ENCODE measurements at regions not wholly inside any gene's neighbourhood (a gene's known extent, or its start where the extent isn't known, plus 50 kb on each side); places are given as distances from the start of the nearest gene placed in this dataset.

DNA sequence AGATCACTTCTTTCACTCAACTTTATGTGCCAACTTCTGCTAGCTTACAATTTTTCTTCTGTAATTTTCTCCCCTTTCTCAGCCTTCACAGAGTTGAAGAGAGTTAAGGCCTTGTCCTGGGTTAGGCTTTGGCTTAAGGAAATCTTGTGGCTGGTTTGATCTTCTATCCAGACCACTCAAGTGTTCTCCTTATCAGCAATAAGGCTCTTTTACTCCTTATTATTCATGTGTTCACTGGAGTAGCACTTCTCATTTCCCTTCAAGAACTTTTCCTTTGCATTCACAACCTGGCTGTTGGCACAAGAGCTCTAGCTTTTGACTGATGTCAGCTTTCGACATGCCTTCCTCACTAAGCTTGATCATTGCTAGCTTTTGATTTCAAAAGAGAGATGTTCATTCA lies 86.9 kb upstream of the ALDH1B1 start:
- Histone ChIP-seq H3K9me3 (ENCODE audit: insufficient read depth, low read length, severe bottlenecking) (no peaks in the 10 kb centered on the region), H3K79me2 (ENCODE audit: insufficient read depth, low read length) (no peaks in the 10 kb centered on the region), H3K36me3 (ENCODE audit: insufficient read depth, low read length) (no peaks in the 10 kb centered on the region), H3K4me3 (ENCODE audit: low read depth in 1 of 2, low read length in 2 of 2) (no peak overlapping the region), H3K4me2 (ENCODE audit: insufficient read depth, low read length) (no peak overlapping the region), H3K4me1 (ENCODE audit: insufficient read depth, low read length) (no peaks in the 10 kb centered on the region), H4K20me1 (ENCODE audit: insufficient read depth, low read length) (no peaks in the 10 kb centered on the region), H3K27ac (ENCODE audit: low read length) (no peak overlapping the region), H3K9ac (ENCODE audit: low read depth, low read length) (no peak overlapping the region), H3K27me3 (ENCODE audit: insufficient read depth, low read length, poor library complexity) (no peaks in the 10 kb centered on the region), H2AFZ (ENCODE audit: low read depth, low read length) (no peak overlapping the region)
- DNase-seq (no peak), ATAC-seq (ENCODE audit: insufficient read depth, low read depth) (no peak)
- TF ChIP-seq EZH2 (IDR thresholded peaks at IDR 0.05; ENCODE audit: borderline replicate concordance, low read depth, low read length, severe bottlenecking) = no peak
- TF ChIP-seq, protein P1, sequence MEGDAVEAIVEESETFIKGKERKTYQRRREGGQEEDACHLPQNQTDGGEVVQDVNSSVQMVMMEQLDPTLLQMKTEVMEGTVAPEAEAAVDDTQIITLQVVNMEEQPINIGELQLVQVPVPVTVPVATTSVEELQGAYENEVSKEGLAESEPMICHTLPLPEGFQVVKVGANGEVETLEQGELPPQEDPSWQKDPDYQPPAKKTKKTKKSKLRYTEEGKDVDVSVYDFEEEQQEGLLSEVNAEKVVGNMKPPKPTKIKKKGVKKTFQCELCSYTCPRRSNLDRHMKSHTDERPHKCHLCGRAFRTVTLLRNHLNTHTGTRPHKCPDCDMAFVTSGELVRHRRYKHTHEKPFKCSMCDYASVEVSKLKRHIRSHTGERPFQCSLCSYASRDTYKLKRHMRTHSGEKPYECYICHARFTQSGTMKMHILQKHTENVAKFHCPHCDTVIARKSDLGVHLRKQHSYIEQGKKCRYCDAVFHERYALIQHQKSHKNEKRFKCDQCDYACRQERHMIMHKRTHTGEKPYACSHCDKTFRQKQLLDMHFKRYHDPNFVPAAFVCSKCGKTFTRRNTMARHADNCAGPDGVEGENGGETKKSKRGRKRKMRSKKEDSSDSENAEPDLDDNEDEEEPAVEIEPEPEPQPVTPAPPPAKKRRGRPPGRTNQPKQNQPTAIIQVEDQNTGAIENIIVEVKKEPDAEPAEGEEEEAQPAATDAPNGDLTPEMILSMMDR (IDR thresholded peaks at IDR 0.05; ENCODE audit: borderline replicate concordance, extremely low read depth, low read length, poor library complexity, severe bottlenecking) = no peak

DNA sequence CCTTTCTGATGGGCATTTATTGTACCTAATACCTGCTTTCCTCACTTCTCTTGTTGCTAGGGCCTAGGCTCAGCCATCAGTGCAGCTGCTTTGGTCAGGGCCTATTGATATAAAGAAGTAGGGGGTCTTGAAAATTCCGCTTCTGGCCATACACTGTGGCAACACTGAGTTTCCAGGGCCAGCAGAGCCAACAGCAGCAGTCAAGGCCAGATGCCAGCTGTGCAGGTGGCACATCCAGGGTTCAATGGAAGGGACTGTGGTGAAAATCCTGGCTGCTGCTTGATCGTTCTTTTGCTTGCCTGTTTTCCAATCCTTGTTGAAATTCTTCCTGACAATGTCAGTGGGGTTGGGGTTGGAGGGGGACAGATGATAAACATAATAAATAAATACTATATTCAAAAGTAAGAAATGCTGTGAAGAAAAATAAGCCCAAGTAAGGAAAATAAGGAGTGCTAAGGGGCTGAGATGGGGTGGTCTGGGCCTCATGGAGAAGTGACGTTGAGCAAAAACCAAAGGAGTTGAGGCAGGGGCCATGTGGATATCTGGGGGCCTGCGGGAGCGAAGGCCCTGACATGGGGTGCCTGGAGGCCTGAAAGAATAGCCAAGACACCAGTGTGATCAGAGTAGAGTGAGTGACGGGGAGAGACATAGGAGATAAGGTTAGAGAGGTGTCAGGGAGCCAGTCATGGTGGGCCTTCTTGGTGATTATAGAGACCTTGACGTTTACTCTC lies 91.0 kb upstream of the ALDH1B1 start:
- H3K36me3 ChIP-seq (ENCODE audit: insufficient read depth, low read length) = no peaks in the 10 kb centered on the region
- no peaks in the 10 kb centered on the region for H3K4me1 ChIP-seq (ENCODE audit: insufficient read depth, low read length)
- no peak overlapping the region for H2AFZ ChIP-seq (ENCODE audit: low read depth, low read length)
- no peak overlapping the region for H3K4me2 ChIP-seq (ENCODE audit: insufficient read depth, low read length)
- no peaks in the 10 kb centered on the region for H4K20me1 ChIP-seq (ENCODE audit: insufficient read depth, low read length)
- H3K9me3 ChIP-seq (ENCODE audit: insufficient read depth, low read length, severe bottlenecking) = no peaks in the 10 kb centered on the region
- no peak for DNase-seq
- no peak overlapping the region for H3K27ac ChIP-seq (ENCODE audit: low read length)
- no peak overlapping the region for H3K4me3 ChIP-seq (ENCODE audit: low read depth in 1 of 2, low read length in 2 of 2)
- no peaks in the 10 kb centered on the region for H3K27me3 ChIP-seq (ENCODE audit: insufficient read depth, low read length, poor library complexity)
- no peak for TF ChIP-seq EZH2 (IDR thresholded peaks at IDR 0.05; ENCODE audit: borderline replicate concordance, low read depth, low read length, severe bottlenecking)
- TF ChIP-seq, protein P1 (IDR thresholded peaks at IDR 0.05; ENCODE audit: borderline replicate concordance, extremely low read depth, low read length, poor library complexity, severe bottlenecking) = no peak
- no peak for ATAC-seq (ENCODE audit: insufficient read depth, low read depth)
- H3K9ac ChIP-seq (ENCODE audit: low read depth, low read length) = no peak overlapping the region
- no peaks in the 10 kb centered on the region for H3K79me2 ChIP-seq (ENCODE audit: insufficient read depth, low read length)

DNA sequence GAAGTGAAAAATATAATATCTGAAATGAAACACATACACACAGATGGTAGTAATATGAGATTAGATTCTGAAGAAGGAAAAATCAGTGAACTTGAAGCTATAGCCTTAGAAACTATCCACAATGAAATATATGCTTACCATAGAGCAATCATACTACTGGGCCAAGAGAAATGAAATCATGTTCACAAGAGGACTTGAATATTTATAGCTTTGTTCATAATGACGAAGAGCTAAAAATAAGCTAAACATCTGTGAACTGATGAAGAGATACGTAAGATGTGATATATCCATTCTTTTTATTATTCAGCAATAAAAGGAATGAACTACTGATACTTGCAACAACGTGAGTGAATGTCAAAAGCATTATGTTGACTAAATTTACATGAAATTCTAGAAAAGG lies 92.6 kb upstream of the ALDH1B1 start:
- H3K4me3 ChIP-seq (ENCODE audit: low read depth in 1 of 2, low read length in 2 of 2) = no peak overlapping the region
- no peak for ATAC-seq (ENCODE audit: insufficient read depth, low read depth)
- no peak overlapping the region for H3K9ac ChIP-seq (ENCODE audit: low read depth, low read length)
- no peak overlapping the region for H3K27ac ChIP-seq (ENCODE audit: low read length)
- DNase-seq = no peak
- H3K4me1 ChIP-seq (ENCODE audit: insufficient read depth, low read length) = no peaks in the 10 kb centered on the region
- H3K79me2 ChIP-seq (ENCODE audit: insufficient read depth, low read length) = no peaks in the 10 kb centered on the region
- no peaks in the 10 kb centered on the region for H3K9me3 ChIP-seq (ENCODE audit: insufficient read depth, low read length, severe bottlenecking)
- no peaks in the 10 kb centered on the region for H3K27me3 ChIP-seq (ENCODE audit: insufficient read depth, low read length, poor library complexity)
- no peaks in the 10 kb centered on the region for H4K20me1 ChIP-seq (ENCODE audit: insufficient read depth, low read length)
- no peaks in the 10 kb centered on the region for H3K36me3 ChIP-seq (ENCODE audit: insufficient read depth, low read length)
- no peak overlapping the region for H2AFZ ChIP-seq (ENCODE audit: low read depth, low read length)
- H3K4me2 ChIP-seq (ENCODE audit: insufficient read depth, low read length) = no peak overlapping the region
- TF ChIP-seq, protein P1 (IDR thresholded peaks at IDR 0.05; ENCODE audit: borderline replicate concordance, extremely low read depth, low read length, poor library complexity, severe bottlenecking) = no peak
- TF ChIP-seq EZH2 (IDR thresholded peaks at IDR 0.05; ENCODE audit: borderline replicate concordance, low read depth, low read length, severe bottlenecking) = no peak

Measured in DND-41 (cell line).